CD14-positive monocyte (primary cell): ENCODE measurements at regions not wholly inside any gene's neighbourhood (a gene's known extent, or its start where the extent isn't known, plus 50 kb on each side); places are given as distances from the start of the nearest gene placed in this dataset.

Experiments used
- DNase-seq, 3 donors: peaks; one replicate each; pipeline ENCODE4 v3.0.0-alpha.2; 2011 to 2022
- H2AFZ ChIP-seq: 2 replicates; pipeline ENCODE4 v1.6.0; 2012; ENCODE audit warnings: mild to moderate bottlenecking, low read depth, low read length, inconsistent platforms; ENCODE audit not compliant: insufficient read depth, poor library complexity, severe bottlenecking
- H3K27ac ChIP-seq, 2 donors: 1 replicate in 1 of 2; 2 replicates in 1 of 2; pipeline ENCODE4 v1.5.1; 2012 to 2013; ENCODE audit warnings: low read length in 2 of 2, control low read depth in 1 of 2, inconsistent platforms in 1 of 2, low read depth in 1 of 2, mild to moderate bottlenecking in 1 of 2
- H3K27me3 ChIP-seq, 2 donors: one replicate each; pipeline versions ENCODE4 v1.6.0 to v1.6.1; 2011 to 2013; ENCODE audit warnings: low read length in 2 of 2; ENCODE audit not compliant: control insufficient read depth in 2 of 2, insufficient read depth in 2 of 2
- H3K36me3 ChIP-seq, 2 donors: replicated peaks in 1 of 2; 1 replicate in 1 of 2; 2 replicates in 1 of 2; pipeline versions ENCODE4 v1.5.1 to v1.6.1; 2012 to 2013; ENCODE audit warnings: low read length in 2 of 2, control low read depth in 1 of 2, inconsistent platforms in 1 of 2, mild to moderate bottlenecking in 1 of 2; ENCODE audit not compliant: insufficient read depth in 2 of 2, control insufficient read depth in 1 of 2
- H3K4me1 ChIP-seq, 2 donors: 1 replicate in 1 of 2; 2 replicates in 1 of 2; pipeline versions ENCODE4 v1.5.1 to v1.6.1; 2012 to 2013; ENCODE audit warnings: low read length in 2 of 2, control low read depth in 1 of 2, inconsistent platforms in 1 of 2, mild to moderate bottlenecking in 1 of 2, moderate library complexity in 1 of 2; ENCODE audit not compliant: insufficient read depth in 2 of 2, control insufficient read depth in 1 of 2
- H3K4me2 ChIP-seq: replicated peaks from 2 replicates; pipeline ENCODE3; 2012; ENCODE audit warnings: low read length, moderate library complexity, mild to moderate bottlenecking; ENCODE audit not compliant: poor library complexity, severe bottlenecking; ENCODE audit errors: extremely low read depth
- H3K4me3 ChIP-seq, 3 experiments: fragments of 200-600 bp in 1 of 3; sonication (generic) in 1 of 3; replicated peaks in 1 of 3; 1 replicate in 2 of 3; 2 replicates in 1 of 3; pipeline ENCODE4 v1.5.1; 2011 to 2013; ENCODE audit warnings: low read length in 3 of 3, mild to moderate bottlenecking in 3 of 3, control low read depth in 2 of 3, low read depth in 2 of 3, inconsistent platforms in 1 of 3, moderate library complexity in 1 of 3
- H3K79me2 ChIP-seq: 2 replicates; pipeline ENCODE4 v1.6.0; 2012; ENCODE audit warnings: mild to moderate bottlenecking, control low read depth, inconsistent platforms, low read length, moderate library complexity; ENCODE audit not compliant: insufficient read depth
- H3K9ac ChIP-seq: 2 replicates; pipeline ENCODE4 v1.6.0; 2017; ENCODE audit warnings: low read length, mild to moderate bottlenecking; ENCODE audit not compliant: insufficient read depth, poor library complexity, severe bottlenecking
- H3K9me3 ChIP-seq, 2 donors: replicated peaks in 1 of 2; 1 replicate in 1 of 2; 2 replicates in 1 of 2; pipeline versions ENCODE4 v1.5.1 to v1.6.1; 2012 to 2013; ENCODE audit warnings: low read length in 2 of 2, control low read depth in 1 of 2; ENCODE audit not compliant: control insufficient read depth in 1 of 2, insufficient read depth in 1 of 2
- H4K20me1 ChIP-seq: 2 replicates; pipeline ENCODE4 v1.6.0; 2012; ENCODE audit warnings: mild to moderate bottlenecking, low read length, control low read depth, moderate library complexity; ENCODE audit not compliant: insufficient read depth
- H3K27ac Mint-ChIP-seq, 7 donors: one replicate each; pipeline ENCODE4 v1.8.0; 2020; ENCODE audit warnings: mild to moderate bottlenecking in 7 of 7, mixed read lengths in 7 of 7, moderate library complexity in 6 of 7, inconsistent platforms in 2 of 7
- H3K27me3 Mint-ChIP-seq, 3 donors: one replicate each; pipeline ENCODE4 v1.8.0; 2021 to 2022; ENCODE audit warnings: low read depth in 3 of 3, mild to moderate bottlenecking in 3 of 3, mixed read lengths in 3 of 3, moderate library complexity in 3 of 3, inconsistent platforms in 1 of 3
- H3K36me3 Mint-ChIP-seq, 2 donors: one replicate each; pipeline ENCODE4 v1.8.0; 2020; ENCODE audit warnings: mixed read lengths in 2 of 2, inconsistent platforms in 1 of 2, mild to moderate bottlenecking in 1 of 2
- H3K4me1 Mint-ChIP-seq: one replicate; pipeline ENCODE4 v1.8.0; 2020; ENCODE audit warnings: mild to moderate bottlenecking, mixed read lengths
- H3K4me3 Mint-ChIP-seq, 2 donors: one replicate each; pipeline ENCODE4 v1.8.0; 2020; ENCODE audit warnings: mild to moderate bottlenecking in 2 of 2, mixed read lengths in 2 of 2, moderate library complexity in 1 of 2
- H3K9me3 Mint-ChIP-seq, 7 donors: one replicate each; pipeline ENCODE4 v1.8.0; 2020 to 2022; ENCODE audit warnings: mixed read lengths in 7 of 7, mild to moderate bottlenecking in 6 of 7, moderate library complexity in 6 of 7, inconsistent platforms in 2 of 7
- CTCF ChIP-seq: fragments of 200-600 bp; IDR thresholded peaks from one replicate; pipeline ENCODE4 v1.8.0; 2022; ENCODE audit warnings: antibody characterized with exemption, mild to moderate bottlenecking
- WGBS: methylation state at CpG from one replicate; pipeline ENCODE4 v1.1.5; 2013; ENCODE audit warnings: missing lambda C conversion rate; ENCODE audit not compliant: insufficient coverage; 5-methylcytosine and 5-hydroxymethylcytosine counted together
- intact Hi-C, 2 donors: fragments of 100-400 bp; cut with micrococcal nuclease; formaldehyde crosslinking; loops; one replicate each; pipeline versions ENCODE4 v1.15.0 to v1.15.1; 2023

GRCh38 chr1:177568622-177569021, 397.9 kb downstream of the BRINP2 start:
- Mint-ChIP-seq H3K27me3 (no peaks in the 10 kb centered on the region), H3K4me3 (no peak overlapping the region), H3K27ac (no peak overlapping the region), H3K9me3 (peaks cover 0 to 5% (median 2%) of the 10 kb centered on the region in 7 donors), H3K36me3 (no peaks in the 10 kb centered on the region), H3K4me1 (no peaks in the 10 kb centered on the region)
- no peak overlapping the region for H3K27ac ChIP-seq
- DNase-seq, result no peak
- no peaks in the 10 kb centered on the region for H3K4me1 ChIP-seq
- no peaks in the 10 kb centered on the region for H3K27me3 ChIP-seq
- 80% methylated on average over 1 of the region's 4 CpGs for WGBS
- H3K4me2 ChIP-seq, result no peak overlapping the region
- TF ChIP-seq CTCF, result no peak
- no peaks in the 10 kb centered on the region for H3K36me3 ChIP-seq
- H2AFZ ChIP-seq, result no peak overlapping the region
- H3K9ac ChIP-seq, result no peak overlapping the region
- intact Hi-C loops, result no loop called here
- H3K79me2 ChIP-seq, result no peaks in the 10 kb centered on the region
- H4K20me1 ChIP-seq, result no peaks in the 10 kb centered on the region
- H3K9me3 ChIP-seq, result no peaks in the 10 kb centered on the region
- H3K4me3 ChIP-seq, result no peak overlapping the region

GRCh38 chr1:177567393-177567792, 396.6 kb downstream of the BRINP2 start:
- Histone ChIP-seq H3K4me3 (no peak overlapping the region), H4K20me1 (no peaks in the 10 kb centered on the region), H3K27me3 (no peaks in the 10 kb centered on the region), H3K36me3 (no peaks in the 10 kb centered on the region), H3K4me2 (no peak overlapping the region), H3K9ac (no peak overlapping the region), H3K79me2 (no peaks in the 10 kb centered on the region), H3K4me1 (no peaks in the 10 kb centered on the region), H2AFZ (no peak overlapping the region), H3K27ac (no peak overlapping the region), H3K9me3 (peaks cover 2 to 3% of the 10 kb centered on the region in 2 donors)
- intact Hi-C loops, result no loop called here
- TF ChIP-seq CTCF, result no peak
- Mint-ChIP-seq H3K27ac (no peak overlapping the region), H3K27me3 (no peaks in the 10 kb centered on the region), H3K9me3 (peaks cover 0 to 6% (median 3%) of the 10 kb centered on the region in 7 donors), H3K4me1 (no peaks in the 10 kb centered on the region), H3K4me3 (no peak overlapping the region), H3K36me3 (no peaks in the 10 kb centered on the region)
- DNase-seq, result no peak
- WGBS, result 60% methylated on average over 1 of the region's 1 CpG
